Esophagus squamous epithelium (tissue), 5 donors: ENCODE measurements at regions not wholly inside any gene's neighbourhood (a gene's known extent, or its start where the extent isn't known, plus 50 kb on each side); places are given as distances from the start of the nearest gene placed in this dataset.

Experiments used
- DNase-seq: peaks from one replicate; lab custom pipeline; 2025; lab: John Stamatoyannopoulos, UW
- H3K27ac ChIP-seq, 4 donors: fragments of 200-600 bp; sonication (generic); one replicate each; pipeline ENCODE4 v1.5.1; 2016 to 2019; ENCODE audit warnings: mild to moderate bottlenecking in 1 of 4
- H3K27me3 ChIP-seq, 4 donors: fragments of 200-600 bp; sonication (generic); 1 replicate in 3 of 4; 2 replicates in 1 of 4; pipeline versions ENCODE4 v1.5.1 to v1.6.0; 2017 to 2021; ENCODE audit warnings: antibody characterized with exemption in 1 of 4
- H3K36me3 ChIP-seq, 3 donors: fragments of 200-600 bp; sonication (generic); one replicate each; pipeline ENCODE4 v1.5.1; 2016 to 2019
- H3K4me1 ChIP-seq, 3 donors: fragments of 200-600 bp; sonication (generic); one replicate each; pipeline ENCODE4 v1.5.1; 2017 to 2019
- H3K4me3 ChIP-seq, 4 donors: fragments of 200-600 bp; sonication (generic); 1 replicate in 3 of 4; 2 replicates in 1 of 4; pipeline ENCODE4 v1.5.1; 2016 to 2019; ENCODE audit warnings: mild to moderate bottlenecking in 2 of 4, moderate library complexity in 1 of 4
- H3K9me3 ChIP-seq, 3 donors: fragments of 200-600 bp; sonication (generic); one replicate each; pipeline ENCODE4 v1.5.1; 2016 to 2019
- POLR2A ChIP-seq, 4 donors: fragments of 450-650 bp; IDR thresholded peaks; one replicate each; pipeline ENCODE4 v1.6.1; 2017; ENCODE audit warnings: antibody characterized with exemption in 4 of 4, mild to moderate bottlenecking in 4 of 4, moderate library complexity in 3 of 4
- WGBS, 2 donors: methylation state at CpG; one replicate each; pipeline ENCODE4 v1.1.5; 2018; 5-methylcytosine and 5-hydroxymethylcytosine counted together
- intact Hi-C: fragments of 100-400 bp; cut with DNase I; formaldehyde crosslinking; loops from one replicate; pipeline ENCODE4 v1.15.0; 2022
- TF ChIP-seq, protein P1 (sequence below), 6 experiments: fragments of 450-650 bp in 4 of 6; fragments of 200-600 bp in 2 of 6; sonication (generic) in 2 of 6; IDR thresholded peaks; one replicate each; pipeline ENCODE4 v1.5.1; 2016 to 2019; ENCODE audit warnings: antibody characterized with exemption in 6 of 6, mild to moderate bottlenecking in 4 of 6, moderate library complexity in 4 of 6
- donor health status: DM: yes; HTN: yes; CAD: no.

DNA sequence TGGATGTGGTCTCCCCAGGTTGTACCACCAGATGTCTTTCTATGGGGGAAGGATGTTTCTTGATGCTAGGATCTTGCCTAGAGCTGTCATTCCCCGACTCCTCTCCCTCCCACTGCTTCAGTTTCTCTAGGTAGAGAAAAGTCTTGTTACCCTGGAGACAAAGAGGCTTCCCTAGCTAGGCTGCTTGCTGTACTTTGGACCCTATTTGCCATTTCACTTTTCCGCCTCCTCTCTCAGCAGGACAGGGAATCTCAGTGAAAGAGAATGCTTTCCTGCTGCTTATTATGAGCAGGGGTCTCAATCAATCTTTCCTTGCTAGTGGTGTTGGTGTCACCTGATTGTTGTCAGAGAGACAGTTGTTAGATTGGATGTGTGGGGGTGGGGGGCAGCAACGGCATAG lies 818.8 kb upstream of the GYPC start:
- H3K27ac ChIP-seq = no peak overlapping the region
- intact Hi-C loops = no loop called here
- WGBS, 2 donors = 50% methylated on average over 2 of the region's 3 CpGs; no CpG with 5 or more reads in 1 of the 2 donors
- TF ChIP-seq POLR2A (IDR thresholded peaks at IDR 0.05) = no peak
- TF ChIP-seq, protein P1, sequence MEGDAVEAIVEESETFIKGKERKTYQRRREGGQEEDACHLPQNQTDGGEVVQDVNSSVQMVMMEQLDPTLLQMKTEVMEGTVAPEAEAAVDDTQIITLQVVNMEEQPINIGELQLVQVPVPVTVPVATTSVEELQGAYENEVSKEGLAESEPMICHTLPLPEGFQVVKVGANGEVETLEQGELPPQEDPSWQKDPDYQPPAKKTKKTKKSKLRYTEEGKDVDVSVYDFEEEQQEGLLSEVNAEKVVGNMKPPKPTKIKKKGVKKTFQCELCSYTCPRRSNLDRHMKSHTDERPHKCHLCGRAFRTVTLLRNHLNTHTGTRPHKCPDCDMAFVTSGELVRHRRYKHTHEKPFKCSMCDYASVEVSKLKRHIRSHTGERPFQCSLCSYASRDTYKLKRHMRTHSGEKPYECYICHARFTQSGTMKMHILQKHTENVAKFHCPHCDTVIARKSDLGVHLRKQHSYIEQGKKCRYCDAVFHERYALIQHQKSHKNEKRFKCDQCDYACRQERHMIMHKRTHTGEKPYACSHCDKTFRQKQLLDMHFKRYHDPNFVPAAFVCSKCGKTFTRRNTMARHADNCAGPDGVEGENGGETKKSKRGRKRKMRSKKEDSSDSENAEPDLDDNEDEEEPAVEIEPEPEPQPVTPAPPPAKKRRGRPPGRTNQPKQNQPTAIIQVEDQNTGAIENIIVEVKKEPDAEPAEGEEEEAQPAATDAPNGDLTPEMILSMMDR (IDR thresholded peaks at IDR 0.05) = no peak
- no peak overlapping the region for H3K4me3 ChIP-seq
- no peaks in the 10 kb centered on the region for H3K36me3 ChIP-seq
- no peaks in the 10 kb centered on the region for H3K4me1 ChIP-seq
- no peak for DNase-seq
- no peaks in the 10 kb centered on the region for H3K9me3 ChIP-seq
- H3K27me3 ChIP-seq = no peaks in the 10 kb centered on the region

DNA sequence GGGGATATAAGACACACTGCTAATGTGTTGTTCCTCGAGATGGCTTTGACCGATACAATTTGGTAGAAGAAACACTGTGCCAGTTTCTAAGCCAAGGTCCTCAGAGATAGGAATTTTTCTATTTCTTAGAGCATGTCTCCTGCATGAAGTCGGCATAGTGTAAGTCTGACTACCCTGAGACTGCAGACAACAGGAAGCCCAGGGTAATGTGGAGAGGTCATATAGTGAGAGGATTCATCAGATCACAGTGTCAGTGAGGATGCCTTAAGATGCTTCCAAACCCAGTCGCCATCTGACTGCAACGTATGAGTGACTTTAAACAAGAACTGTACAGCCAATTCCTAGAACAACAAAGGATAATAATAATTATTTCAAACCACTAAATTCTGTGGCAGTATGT lies 818.3 kb upstream of the GYPC start:
- no peak overlapping the region for H3K27ac ChIP-seq
- H3K27me3 ChIP-seq = no peaks in the 10 kb centered on the region
- no peak for DNase-seq
- WGBS, 2 donors = 65 to 74% methylated on average over 4 to 5 of the region's 5 CpGs
- intact Hi-C loops = no loop called here
- H3K9me3 ChIP-seq = no peaks in the 10 kb centered on the region
- H3K4me1 ChIP-seq = no peaks in the 10 kb centered on the region
- H3K4me3 ChIP-seq = no peak overlapping the region
- H3K36me3 ChIP-seq = no peaks in the 10 kb centered on the region
- TF ChIP-seq POLR2A (IDR thresholded peaks at IDR 0.05) = no peak
- TF ChIP-seq, protein P1 (IDR thresholded peaks at IDR 0.05) = no peak

DNA sequence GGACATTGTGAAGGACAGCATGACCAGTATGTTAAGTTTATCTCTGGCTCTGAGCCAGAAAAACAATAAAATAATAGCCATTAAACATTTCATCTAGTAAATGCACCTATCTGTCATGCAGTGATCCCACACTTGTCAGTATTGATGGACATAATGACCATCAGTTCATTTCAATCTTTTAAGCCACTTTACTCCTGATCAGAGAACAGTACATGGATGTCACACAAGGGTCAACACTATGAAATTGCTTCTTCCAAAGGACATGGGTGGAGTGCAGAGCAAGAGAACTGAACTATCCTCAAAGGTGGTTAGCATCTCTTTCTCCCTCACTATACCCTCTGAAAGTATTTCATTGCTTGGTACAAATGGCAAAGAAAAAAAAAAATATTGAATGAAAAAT lies 816.0 kb upstream of the GYPC start:
- intact Hi-C loops = no loop called here

DNA sequence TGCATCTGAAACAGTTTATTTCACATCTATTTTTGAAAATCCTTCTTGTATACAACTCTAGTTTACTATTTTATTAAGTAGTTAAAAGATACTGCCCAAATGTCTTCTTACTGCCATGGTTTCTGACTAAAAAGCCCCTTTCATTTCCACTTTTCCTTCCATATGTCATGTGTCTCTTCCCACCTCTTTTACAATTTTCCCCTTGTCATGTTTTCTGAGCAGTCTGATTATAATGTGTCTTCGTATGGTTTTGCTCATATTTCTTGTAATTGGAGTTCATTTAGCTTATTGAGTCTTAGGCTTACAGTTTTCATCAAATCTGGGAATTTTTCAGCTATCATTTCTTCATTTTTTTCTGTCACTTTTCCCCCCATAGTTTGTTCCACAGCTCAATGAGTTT lies 813.9 kb upstream of the GYPC start:
- no peak for DNase-seq
- H3K4me3 ChIP-seq = no peak overlapping the region
- H3K4me1 ChIP-seq = no peaks in the 10 kb centered on the region
- no peak overlapping the region for H3K27ac ChIP-seq
- WGBS, 2 donors = 27 to 40% methylated on average over 1 of the region's 1 CpG
- TF ChIP-seq, protein P1 (IDR thresholded peaks at IDR 0.05) = no peak
- no peak for TF ChIP-seq POLR2A (IDR thresholded peaks at IDR 0.05)
- intact Hi-C loops = no loop called here
- no peaks in the 10 kb centered on the region for H3K36me3 ChIP-seq
- H3K9me3 ChIP-seq = no peaks in the 10 kb centered on the region
- no peaks in the 10 kb centered on the region for H3K27me3 ChIP-seq

More for the DNA sequence above, 816.0 kb upstream of the GYPC start:
- no peaks in the 10 kb centered on the region for H3K4me1 ChIP-seq
- DNase-seq = no peak
- no peaks in the 10 kb centered on the region for H3K27me3 ChIP-seq
- no peak overlapping the region for H3K27ac ChIP-seq
- H3K9me3 ChIP-seq = no peaks in the 10 kb centered on the region
- no peaks in the 10 kb centered on the region for H3K36me3 ChIP-seq
- TF ChIP-seq POLR2A (IDR thresholded peaks at IDR 0.05) = no peak
- TF ChIP-seq, protein P1 (IDR thresholded peaks at IDR 0.05) = no peak
- no peak overlapping the region for H3K4me3 ChIP-seq

DNA sequence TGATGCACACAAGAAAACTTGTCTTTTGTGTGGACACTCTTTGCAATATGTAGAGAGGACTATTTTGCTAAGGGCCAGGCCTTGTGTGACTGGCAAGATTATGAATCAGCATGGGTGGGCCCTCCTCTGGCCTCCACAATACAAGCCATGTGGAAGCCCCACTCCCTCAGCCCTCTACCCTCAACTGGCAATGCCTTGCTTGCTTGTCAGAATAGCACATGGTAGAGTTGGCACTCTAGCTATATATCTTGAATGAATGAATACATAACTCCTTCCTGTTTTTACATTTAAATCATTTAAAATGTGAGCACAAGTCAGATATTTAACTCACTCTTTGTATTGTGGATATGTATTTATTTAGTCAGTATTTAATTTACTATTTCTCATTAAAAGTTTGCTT lies 805.4 kb upstream of the GYPC start:
- TF ChIP-seq, protein P1 (IDR thresholded peaks at IDR 0.05) = no peak
- TF ChIP-seq POLR2A (IDR thresholded peaks at IDR 0.05) = no peak

More for the DNA sequence above, 805.4 kb upstream of the GYPC start:
- intact Hi-C loops = no loop called here
- Histone ChIP-seq H3K4me1 (no peaks in the 10 kb centered on the region), H3K27ac (no peak overlapping the region), H3K9me3 (no peaks in the 10 kb centered on the region), H3K4me3 (no peak overlapping the region), H3K36me3 (no peaks in the 10 kb centered on the region), H3K27me3 (no peaks in the 10 kb centered on the region)
- no peak for DNase-seq
